K562 (cell line): ENCODE measurements at regions not wholly inside any gene's neighbourhood (a gene's known extent, or its start where the extent isn't known, plus 50 kb on each side); places are given as distances from the start of the nearest gene placed in this dataset.

ENCODE experiments used
- ATAC-seq: fragments of 200-7000 bp; cut with Tn5 transposase; 3 replicates; pipeline ENCODE4 v1.9.1; 2020; ENCODE audit warnings: moderate library complexity
- BruUV-seq: library from RNA; stranded (reverse); fragments of 400-500 nt; replicated peaks from 2 replicates; lab custom pipeline; 2021; lab: Mats Ljungman, UMichigan
- CTCF ChIA-PET: fragments of 300-600 bp; formaldehyde crosslinking; extraction: SDS; loops from one replicate; lab custom pipeline; 2021; ENCODE audit warnings: low intra/inter-chr PET ratio; lab: Yijun Ruan, JAX
- POLR2A ChIA-PET: fragments of 300-600, 350-650 bp; sonication (Branson Sonifier 250); formaldehyde crosslinking; extraction: SDS; loops from one replicate; lab custom pipeline; 2021; ENCODE audit warnings: antibody characterized with exemption, inconsistent platforms; lab: Yijun Ruan, JAX
- DNase-seq, 4 experiments: peaks; one replicate each; pipeline versions ENCODE4 v3.0.0 to v3.0.0-alpha.2; 2011 to 2018; ENCODE audit warnings: low spot score in 3 of 4, mixed read lengths in 3 of 4; ENCODE audit errors: extremely low read depth in 1 of 4
- FAIRE-seq: peaks from 2 replicates; lab custom pipeline; 2011; peaks lifted over from hg19 to GRCh38; lab: Jason Lieb, UNC
- H2AFZ ChIP-seq: 2 replicates; pipeline ENCODE4 v1.6.0; 2011; ENCODE audit warnings: low read depth, low read length, control low read depth, inconsistent platforms
- H3K27ac ChIP-seq: fragments of 200-600 bp; 3 replicates; pipeline ENCODE4 v1.8.0; 2011; ENCODE audit warnings: low read depth, mild to moderate bottlenecking, control low read depth, inconsistent platforms, low read length, moderate library complexity, mixed read lengths; ENCODE audit errors: extremely low read depth
- H3K27me3 ChIP-seq, 2 experiments: fragments of 300-600 bp in 1 of 2; 2 replicates in 1 of 2; 3 replicates in 1 of 2; pipeline versions ENCODE4 v1.6.0 to v1.8.0; 2011; ENCODE audit warnings: inconsistent platforms in 2 of 2, low read length in 2 of 2, mild to moderate bottlenecking in 1 of 2, mixed read lengths in 1 of 2, moderate library complexity in 1 of 2; ENCODE audit not compliant: control insufficient read depth in 2 of 2, insufficient read depth in 2 of 2
- H3K36me3 ChIP-seq: fragments of 300-600 bp; 3 replicates; pipeline ENCODE4 v1.8.0; 2011; ENCODE audit warnings: mild to moderate bottlenecking, low read length, inconsistent platforms; ENCODE audit not compliant: control insufficient read depth, insufficient read depth
- H3K4me1 ChIP-seq, 2 experiments: fragments of 200-600 bp in 1 of 2; replicated peaks in 1 of 2; 2 replicates in 1 of 2; 3 replicates in 1 of 2; pipeline versions ENCODE4 v1.5.1 to v1.8.0; 2011; ENCODE audit warnings: inconsistent platforms in 2 of 2, low read length in 2 of 2, mild to moderate bottlenecking in 1 of 2, mixed read lengths in 1 of 2, moderate library complexity in 1 of 2; ENCODE audit not compliant: control insufficient read depth in 2 of 2, insufficient read depth in 2 of 2
- H3K4me2 ChIP-seq: 2 replicates; pipeline ENCODE4 v1.6.1; 2011; ENCODE audit warnings: low read length, control low read depth, inconsistent platforms, mixed read lengths; ENCODE audit not compliant: insufficient read depth
- H3K4me3 ChIP-seq: fragments of 200-600 bp; sonication (generic), shearing (Covaris generic); 2 replicates; pipeline ENCODE4 v1.5.1; 2016; ENCODE audit warnings: control low read depth, inconsistent platforms
- H3K79me2 ChIP-seq: fragments of 200-600 bp; 3 replicates; pipeline ENCODE4 v1.8.0; 2011; ENCODE audit warnings: low read length, inconsistent platforms; ENCODE audit not compliant: control insufficient read depth, insufficient read depth
- H3K9ac ChIP-seq, 2 experiments: 2 replicates each; pipeline versions ENCODE4 v1.6.0 to v1.6.1; 2011; ENCODE audit warnings: low read depth in 2 of 2, low read length in 2 of 2, control low read depth in 1 of 2, inconsistent platforms in 1 of 2, mild to moderate bottlenecking in 1 of 2, mixed read lengths in 1 of 2; ENCODE audit not compliant: insufficient read depth in 1 of 2
- H3K9me1 ChIP-seq: one replicate; pipeline ENCODE4 v1.6.0; 2011; ENCODE audit warnings: inconsistent platforms, mild to moderate bottlenecking, low read length, moderate library complexity; ENCODE audit not compliant: control insufficient read depth, insufficient read depth
- H3K9me3 ChIP-seq: replicated peaks from 2 replicates; pipeline ENCODE4 v1.5.1; 2011; ENCODE audit warnings: low read depth, low read length, inconsistent platforms; ENCODE audit not compliant: control insufficient read depth, insufficient read depth
- H4K20me1 ChIP-seq: replicated peaks from 2 replicates; pipeline ENCODE4 v1.6.1; 2011; ENCODE audit warnings: low read length, inconsistent platforms, mixed read lengths; ENCODE audit not compliant: control insufficient read depth, insufficient read depth
- ARID1B ChIP-seq: fragments of 450-650 bp; IDR thresholded peaks from 2 replicates; pipeline ENCODE4 v1.6.1; 2016; ENCODE audit warnings: antibody characterized with exemption, mild to moderate bottlenecking, inconsistent platforms
- CHCHD3 ChIP-seq: fragments of 250-450 bp; sonication (Bioruptor Pico); IDR thresholded peaks from 2 replicates; pipeline ENCODE4 v2.1.2; 2022; ENCODE audit warnings: mild to moderate bottlenecking
- FOS ChIP-seq: IDR thresholded peaks from 3 replicates; pipeline ENCODE4 v1.6.1; 2011; ENCODE audit not compliant: insufficient read length; ENCODE audit errors: extremely low read depth
- NCOR1 ChIP-seq: fragments of 450-650 bp; IDR thresholded peaks from 2 replicates; pipeline ENCODE4 v1.6.1; 2016; ENCODE audit warnings: mild to moderate bottlenecking, moderate library complexity
- PHF8 ChIP-seq: fragments of 200-600 bp; sonication (generic); IDR thresholded peaks from 2 replicates; pipeline ENCODE4 v1.6.1; 2012; ENCODE audit warnings: mixed run types, mild to moderate bottlenecking, inconsistent platforms, low read length, moderate library complexity, borderline replicate concordance
- PTRF ChIP-seq: fragments of 450-650 bp; IDR thresholded peaks from 2 replicates; pipeline ENCODE4 v1.6.1; 2016; ENCODE audit warnings: mild to moderate bottlenecking, missing genetic modification characterization, missing compliant biosample characterization
- RAD51 ChIP-seq: fragments of 450-650 bp; IDR thresholded peaks from 2 replicates; pipeline ENCODE4 v1.7.1; 2016; ENCODE audit warnings: low read depth, mild to moderate bottlenecking, borderline replicate concordance
- RERE ChIP-seq: sonication (generic); formaldehyde crosslinking; IDR thresholded peaks from 2 replicates; pipeline ENCODE4 v1.8.0; 2023; ENCODE audit warnings: missing genetic modification reagents, mild to moderate bottlenecking, borderline replicate concordance
- RNF219 ChIP-seq: fragments of 250-450 bp; sonication (Bioruptor Pico); IDR thresholded peaks from 2 replicates; pipeline ENCODE4 v1.5.0; 2022; ENCODE audit warnings: mild to moderate bottlenecking
- SETDB1 ChIP-seq: IDR thresholded peaks from one replicate; pipeline ENCODE4 v1.6.1; 2012; ENCODE audit warnings: low read length, control low read depth, inconsistent platforms
- TGIF2 ChIP-seq: sonication (generic); formaldehyde crosslinking; IDR thresholded peaks from 2 replicates; pipeline ENCODE4 v1.8.1; 2022; ENCODE audit warnings: mild to moderate bottlenecking, missing genetic modification reagents, moderate library complexity
- ZBTB17 ChIP-seq: fragments of 450-650 bp; formaldehyde crosslinking; IDR thresholded peaks from 2 replicates; pipeline ENCODE4 v1.4.0; 2020; ENCODE audit warnings: mild to moderate bottlenecking
- ZNF316 ChIP-seq: fragments of 450-650 bp; IDR thresholded peaks from 2 replicates; pipeline ENCODE4 v1.6.1; 2016
- WGBS: fragments of 100-300 bp; shearing (Covaris generic); methylation state at CpG from one replicate; pipeline ENCODE4 v1.1.6; 2016; ENCODE audit warnings: low coverage, mixed read lengths; ENCODE audit not compliant: insufficient coverage; ENCODE audit errors: missing lambda C conversion rate; 5-methylcytosine and 5-hydroxymethylcytosine counted together
- in situ Hi-C: fragments of 300-500 bp; cut with MboI; formaldehyde crosslinking; loops from 4 replicates; pipeline ENCODE4 v1.15.0; 2018; ENCODE audit warnings: inconsistent platforms, mixed read lengths
- intact Hi-C: fragments of 100-400 bp; cut with micrococcal nuclease; formaldehyde crosslinking; loops from 2 replicates; pipeline ENCODE4 v1.14.2; 2022

GRCh38 chr1:183735069-183735860, 69.7 kb upstream of the RGL1 start:
- DNase-seq = no peak
- FAIRE-seq = no peak
- no peak for TF ChIP-seq PHF8
- no peak for TF ChIP-seq CHCHD3
- TF ChIP-seq RERE (CRISPR knock-in tag) = no peak
- TF ChIP-seq ZNF316 = no peak
- TF ChIP-seq ARID1B = no peak
- no peak for TF ChIP-seq SETDB1
- TF ChIP-seq TGIF2 (CRISPR knock-in tag) = no peak
- no peak for TF ChIP-seq ZBTB17 (CRISPR knock-in tag)
- no peak for TF ChIP-seq RAD51
- no peak for TF ChIP-seq FOS
- TF ChIP-seq RNF219 (CRISPR knock-in tag) = no peak
- TF ChIP-seq NCOR1 = no peak
- TF ChIP-seq PTRF = no peak

More at GRCh38 chr1:183735069-183735860, 69.7 kb upstream of the RGL1 start:
- Histone ChIP-seq H3K27me3 (peaks cover 0 to 3% of the 10 kb centered on the region in 2 experiments; a peak in 3 of 5 replicates), H3K79me2 (no peaks in the 10 kb centered on the region), H3K9ac (no peak overlapping the region), H3K4me1 (no peaks in the 10 kb centered on the region), H2AFZ (no peak overlapping the region), H3K27ac (no peak overlapping the region), H3K36me3 (no peaks in the 10 kb centered on the region), H3K9me3 (no peaks in the 10 kb centered on the region), H3K9me1 (no peaks in the 10 kb centered on the region), H3K4me3 (no peak overlapping the region), H3K4me2 (no peak overlapping the region), H4K20me1 (no peaks in the 10 kb centered on the region)
- intact Hi-C loops = no loop called here
- no TSS peak for BruUV-seq
- 0% methylated on average over 1 of the region's 1 CpG for WGBS
- in situ Hi-C loops = no loop called here
- POLR2A ChIA-PET = interaction anchor here (0.6 kb wide), 1 partner anchor 19 kb away, joined by 3 read pairs; no protein-coding TSS in a partner anchor
- no peak for ATAC-seq
- CTCF ChIA-PET = no interaction called here
